ENCODE measurements at regions not wholly inside any gene's neighbourhood (a gene's known extent, or its start where the extent isn't known, plus 50 kb on each side); places are given as distances from the start of the nearest gene placed in this dataset.
"Not testable (repeated sequence)": the region's sequence is repeated elsewhere in the genome, so short reads cannot be mapped to it uniquely, and the experiment has no call there.

DNA sequence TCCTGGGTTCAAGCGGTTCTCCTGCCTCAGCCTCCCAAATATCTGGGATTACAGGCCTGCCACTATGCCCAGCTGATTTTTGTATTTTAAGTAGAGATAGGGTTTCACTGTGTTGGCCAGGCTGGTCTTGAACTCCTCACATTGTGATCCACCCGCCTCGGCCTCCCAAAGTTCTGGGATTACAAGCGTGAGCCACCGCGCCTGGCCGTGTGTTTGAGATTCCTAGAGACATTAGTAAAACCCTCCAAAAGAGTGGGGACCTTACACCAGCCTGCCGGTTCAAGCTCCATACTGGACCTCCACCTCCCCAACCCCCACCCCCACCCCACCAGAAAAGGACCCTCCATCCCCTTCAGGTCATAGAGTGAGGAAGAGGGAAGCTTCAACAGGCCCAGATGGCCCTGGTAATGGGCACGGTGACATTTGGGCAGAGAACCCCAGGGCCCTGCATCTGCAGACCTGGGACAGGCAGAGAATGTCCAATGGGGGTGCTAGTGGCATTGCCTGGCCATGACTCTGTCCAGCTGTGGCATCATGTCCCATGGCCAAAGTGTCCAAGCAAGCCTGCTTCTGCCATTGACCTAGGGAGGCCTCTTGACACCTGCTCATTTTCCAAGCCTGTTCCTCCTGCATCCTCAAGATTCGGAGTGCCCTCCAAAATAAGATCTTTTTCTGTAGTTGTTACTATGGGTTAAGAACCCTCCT is 108.9 kb upstream of the KLF13 start:
- DNase-seq (ENCODE audit: low read depth) = no peak
- H3K4me3 ChIP-seq (ENCODE audit: low read depth, low read length) = no peak overlapping the region
- TF ChIP-seq, protein P1, sequence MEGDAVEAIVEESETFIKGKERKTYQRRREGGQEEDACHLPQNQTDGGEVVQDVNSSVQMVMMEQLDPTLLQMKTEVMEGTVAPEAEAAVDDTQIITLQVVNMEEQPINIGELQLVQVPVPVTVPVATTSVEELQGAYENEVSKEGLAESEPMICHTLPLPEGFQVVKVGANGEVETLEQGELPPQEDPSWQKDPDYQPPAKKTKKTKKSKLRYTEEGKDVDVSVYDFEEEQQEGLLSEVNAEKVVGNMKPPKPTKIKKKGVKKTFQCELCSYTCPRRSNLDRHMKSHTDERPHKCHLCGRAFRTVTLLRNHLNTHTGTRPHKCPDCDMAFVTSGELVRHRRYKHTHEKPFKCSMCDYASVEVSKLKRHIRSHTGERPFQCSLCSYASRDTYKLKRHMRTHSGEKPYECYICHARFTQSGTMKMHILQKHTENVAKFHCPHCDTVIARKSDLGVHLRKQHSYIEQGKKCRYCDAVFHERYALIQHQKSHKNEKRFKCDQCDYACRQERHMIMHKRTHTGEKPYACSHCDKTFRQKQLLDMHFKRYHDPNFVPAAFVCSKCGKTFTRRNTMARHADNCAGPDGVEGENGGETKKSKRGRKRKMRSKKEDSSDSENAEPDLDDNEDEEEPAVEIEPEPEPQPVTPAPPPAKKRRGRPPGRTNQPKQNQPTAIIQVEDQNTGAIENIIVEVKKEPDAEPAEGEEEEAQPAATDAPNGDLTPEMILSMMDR (conservative IDR thresholded peaks at IDR 0.05; ENCODE audit: low read depth, low read length) = no peak

DNA sequence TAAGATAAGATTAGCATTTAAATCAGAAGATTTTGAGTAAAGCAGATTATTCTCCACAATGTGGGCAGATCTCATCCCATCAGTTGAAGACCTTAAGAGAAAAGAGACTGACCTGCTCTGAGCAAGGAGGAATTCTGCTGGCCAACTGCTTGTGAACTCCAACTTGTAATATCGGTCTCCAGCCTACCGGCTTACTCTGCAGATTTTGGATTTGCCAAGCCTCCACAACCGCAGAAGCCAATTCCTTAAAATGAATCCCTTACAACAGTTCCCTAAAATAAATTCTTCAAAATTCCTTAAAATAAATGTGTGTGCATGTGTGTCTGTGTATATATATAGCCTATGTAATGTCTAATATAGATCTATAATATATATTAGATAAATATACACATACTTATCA is 107.4 kb upstream of the KLF13 start:
- H3K4me3 ChIP-seq (ENCODE audit: low read depth, low read length) = no peak overlapping the region
- no peak for DNase-seq (ENCODE audit: low read depth)
- TF ChIP-seq, protein P1 (conservative IDR thresholded peaks at IDR 0.05; ENCODE audit: low read depth, low read length) = no peak

DNA sequence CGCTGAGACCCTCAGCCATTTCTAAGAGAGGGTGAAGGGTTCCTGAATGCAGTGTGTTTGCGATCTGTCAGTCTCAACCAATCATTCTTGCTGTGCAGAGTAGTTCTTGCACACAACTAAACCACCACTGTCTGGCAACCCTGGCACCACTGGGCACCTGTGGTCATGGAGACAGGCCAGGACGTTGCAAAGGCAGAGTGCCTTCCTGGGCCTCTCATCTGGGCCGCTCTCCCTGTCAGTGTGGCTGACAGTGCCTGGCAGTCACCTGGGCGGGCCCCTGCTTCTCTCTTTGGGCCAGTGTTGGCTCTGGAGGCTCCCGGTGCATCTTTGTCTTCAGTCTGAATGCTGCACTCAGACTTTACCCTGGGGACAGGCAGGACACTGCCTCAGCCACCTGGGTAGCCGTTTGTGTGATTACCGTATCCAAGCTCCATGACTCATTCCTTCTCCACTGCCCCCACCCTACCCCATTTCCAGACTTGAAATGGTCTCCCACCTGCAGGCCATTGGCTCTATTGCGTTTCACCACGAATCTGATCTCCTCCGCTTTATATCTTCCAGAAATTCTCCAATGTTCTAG is 104.6 kb upstream of the KLF13 start:
- DNase-seq (ENCODE audit: low read depth) = no peak
- H3K4me3 ChIP-seq (ENCODE audit: low read depth, low read length) = no peak overlapping the region
- TF ChIP-seq, protein P1 (conservative IDR thresholded peaks at IDR 0.05; ENCODE audit: low read depth, low read length) = no peak

DNA sequence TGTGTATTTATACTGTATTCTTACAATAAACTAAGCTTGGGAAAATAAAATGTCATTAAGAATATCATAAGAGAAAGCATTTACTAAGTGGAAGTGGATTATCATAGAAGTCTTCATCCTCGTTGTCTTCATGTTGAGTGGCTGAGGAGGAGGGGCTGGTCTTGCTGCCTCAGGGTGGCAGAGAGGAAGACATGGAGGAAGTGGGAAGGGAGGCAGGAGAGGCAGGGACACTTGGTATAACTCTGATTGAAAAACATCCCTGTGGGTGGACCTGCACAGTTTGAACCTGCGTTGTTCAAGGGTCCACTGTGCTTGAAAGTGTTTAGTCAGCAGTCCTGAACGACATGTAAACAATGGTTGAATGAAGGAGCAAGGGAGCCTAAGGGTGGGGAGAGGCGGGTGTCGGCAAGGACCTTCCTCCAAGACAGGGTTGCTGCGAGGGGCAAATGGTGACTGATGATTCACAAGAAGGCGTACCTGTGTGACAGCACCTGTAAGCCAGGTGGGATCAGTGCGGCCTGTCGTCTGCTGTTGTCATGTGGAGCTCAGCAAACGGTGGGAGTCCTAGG is 103.8 kb upstream of the KLF13 start:
- no peak for DNase-seq (ENCODE audit: low read depth)
- no peak overlapping the region for H3K4me3 ChIP-seq (ENCODE audit: low read depth, low read length)
- TF ChIP-seq, protein P1 (conservative IDR thresholded peaks at IDR 0.05; ENCODE audit: low read depth, low read length) = no peak

DNA sequence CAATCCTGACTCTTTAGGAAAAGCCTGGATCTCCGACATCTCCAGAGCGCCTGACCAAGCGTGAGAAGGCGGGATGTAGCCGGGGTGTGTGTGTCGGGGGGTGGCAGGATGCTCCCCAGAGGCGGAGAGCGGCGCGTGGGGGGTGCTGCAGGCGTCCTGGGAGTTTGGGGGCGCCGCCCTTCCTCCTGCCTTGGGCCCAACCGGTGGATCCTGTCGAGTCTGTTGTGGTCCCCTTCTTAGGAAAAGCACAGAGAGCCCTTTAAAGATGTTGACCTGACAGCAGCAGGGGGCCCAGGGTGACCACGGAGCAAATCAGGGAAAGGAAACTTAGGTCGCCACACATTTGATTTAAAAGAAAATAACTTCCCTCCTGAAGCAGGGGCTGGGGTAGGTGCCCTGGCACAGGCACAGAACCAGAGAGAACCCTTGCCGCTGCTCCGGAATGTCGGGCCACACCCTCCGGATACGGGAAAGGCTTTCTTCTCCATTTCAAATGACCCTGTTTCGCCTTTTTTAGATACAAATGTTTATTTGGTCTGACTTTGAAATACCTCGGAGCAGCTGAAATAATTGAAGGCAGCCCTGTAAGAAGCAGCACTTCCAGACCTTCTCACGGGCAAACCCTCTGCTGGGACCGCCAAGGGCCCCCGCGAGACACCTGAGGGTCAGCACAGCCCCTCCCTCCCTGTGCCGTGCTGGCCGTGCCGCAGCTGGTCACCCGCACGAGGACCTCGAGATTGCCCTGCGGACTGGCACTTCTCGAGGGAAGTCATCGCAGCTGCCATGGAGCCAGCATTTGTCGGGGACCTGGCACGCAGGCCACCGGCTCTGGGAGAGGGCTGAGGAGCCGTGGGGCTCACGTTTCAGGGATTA is 102.9 kb upstream of the KLF13 start:
- peak overlapping the region; percentile 26 for H3K4me3 ChIP-seq (ENCODE audit: low read depth, low read length)
- TF ChIP-seq, protein P1 (conservative IDR thresholded peaks at IDR 0.05; ENCODE audit: low read depth, low read length) = no peak
- peak; percentile 30 for DNase-seq (ENCODE audit: low read depth)

DNA sequence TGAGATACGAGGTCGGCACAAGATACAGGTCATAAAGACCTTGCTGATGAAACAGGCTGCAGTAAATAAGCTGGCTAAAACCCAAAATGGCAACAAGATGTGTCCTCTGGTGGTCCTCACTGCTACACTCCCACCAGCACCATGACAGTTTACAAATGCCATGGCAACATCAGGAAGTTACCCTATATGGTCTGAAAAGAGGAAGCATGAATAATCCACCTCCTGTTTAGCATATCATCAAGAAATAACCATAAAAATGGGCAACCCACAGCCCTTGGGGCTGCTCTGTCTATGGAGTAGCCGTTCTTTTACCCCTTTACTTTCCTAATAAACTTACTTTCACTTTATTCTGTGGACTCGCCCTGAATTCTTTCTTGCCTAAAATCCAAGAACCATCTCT is 102.0 kb upstream of the KLF13 start:
- not testable (repeated sequence) for DNase-seq (ENCODE audit: low read depth); H3K4me3 ChIP-seq (ENCODE audit: low read depth, low read length)

DNA sequence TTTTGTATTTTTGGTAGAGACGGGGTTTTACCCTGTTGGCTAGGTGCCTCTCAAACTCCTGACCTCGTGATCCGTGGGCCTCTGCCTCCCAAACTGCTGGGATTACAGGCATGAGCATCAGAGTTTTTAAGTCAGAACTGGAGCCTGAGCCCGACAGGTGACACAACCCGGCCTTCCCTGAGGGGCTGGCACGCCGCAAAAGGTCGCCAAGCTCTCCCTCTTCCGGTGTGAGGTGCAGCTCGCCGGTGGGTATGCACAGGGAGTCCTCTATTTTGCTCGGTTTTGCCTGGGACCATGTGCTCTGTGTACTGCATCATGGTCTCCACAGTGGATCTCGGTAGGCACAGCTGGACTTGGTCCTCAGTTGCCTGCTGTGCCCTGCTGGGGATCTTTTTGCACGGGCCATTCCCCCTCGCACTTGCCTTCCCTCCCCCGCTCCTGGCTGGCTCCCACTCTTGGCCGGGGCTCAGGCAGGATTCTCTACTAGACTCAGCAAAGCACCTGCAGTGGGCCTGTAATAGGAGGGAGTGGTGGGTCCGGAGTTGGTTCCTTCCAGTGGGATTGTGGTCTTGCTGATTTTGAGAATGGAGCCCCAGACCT is 101.2 kb upstream of the KLF13 start:
- DNase-seq (ENCODE audit: low read depth) = no peak
- TF ChIP-seq, protein P1 (conservative IDR thresholded peaks at IDR 0.05; ENCODE audit: low read depth, low read length) = no peak
- no peak overlapping the region for H3K4me3 ChIP-seq (ENCODE audit: low read depth, low read length)

Measured in choroid plexus epithelial cell (primary cell).